ENCODE measurements at regions not wholly inside any gene's neighbourhood (a gene's known extent, or its start where the extent isn't known, plus 50 kb on each side); places are given as distances from the start of the nearest gene placed in this dataset.

DNA sequence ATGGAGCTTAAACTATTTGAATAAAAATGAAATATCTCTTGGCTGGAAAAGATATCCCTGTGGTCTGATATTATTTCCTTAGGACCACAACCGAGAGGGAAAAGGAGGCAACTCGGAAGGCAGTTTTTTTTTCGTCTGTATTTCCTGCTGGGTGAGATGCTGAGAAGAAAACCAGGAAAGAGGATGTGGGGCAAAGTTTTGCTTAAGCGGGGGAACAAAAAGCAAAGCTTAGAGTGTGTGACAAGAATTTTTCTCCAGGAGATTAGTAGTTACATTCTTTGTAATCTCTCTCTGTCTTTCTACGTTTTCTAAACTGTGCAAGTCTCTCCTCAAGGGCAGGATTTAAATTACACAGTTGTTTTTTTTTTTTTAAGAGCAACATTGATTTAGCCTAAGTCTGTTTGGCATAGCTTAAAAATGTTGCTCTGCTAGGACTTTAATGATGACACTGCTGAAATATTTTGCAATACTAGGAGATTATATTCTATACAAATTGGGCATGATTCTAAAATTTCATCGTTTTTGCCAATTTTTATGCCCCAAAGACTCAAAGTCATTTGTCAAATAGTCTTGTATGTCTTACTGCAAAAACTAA, 258.5 kb downstream of the KCNS3 start:
- TF ChIP-seq, protein P1, sequence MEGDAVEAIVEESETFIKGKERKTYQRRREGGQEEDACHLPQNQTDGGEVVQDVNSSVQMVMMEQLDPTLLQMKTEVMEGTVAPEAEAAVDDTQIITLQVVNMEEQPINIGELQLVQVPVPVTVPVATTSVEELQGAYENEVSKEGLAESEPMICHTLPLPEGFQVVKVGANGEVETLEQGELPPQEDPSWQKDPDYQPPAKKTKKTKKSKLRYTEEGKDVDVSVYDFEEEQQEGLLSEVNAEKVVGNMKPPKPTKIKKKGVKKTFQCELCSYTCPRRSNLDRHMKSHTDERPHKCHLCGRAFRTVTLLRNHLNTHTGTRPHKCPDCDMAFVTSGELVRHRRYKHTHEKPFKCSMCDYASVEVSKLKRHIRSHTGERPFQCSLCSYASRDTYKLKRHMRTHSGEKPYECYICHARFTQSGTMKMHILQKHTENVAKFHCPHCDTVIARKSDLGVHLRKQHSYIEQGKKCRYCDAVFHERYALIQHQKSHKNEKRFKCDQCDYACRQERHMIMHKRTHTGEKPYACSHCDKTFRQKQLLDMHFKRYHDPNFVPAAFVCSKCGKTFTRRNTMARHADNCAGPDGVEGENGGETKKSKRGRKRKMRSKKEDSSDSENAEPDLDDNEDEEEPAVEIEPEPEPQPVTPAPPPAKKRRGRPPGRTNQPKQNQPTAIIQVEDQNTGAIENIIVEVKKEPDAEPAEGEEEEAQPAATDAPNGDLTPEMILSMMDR (IDR thresholded peaks at IDR 0.05; ENCODE audit: insufficient read depth, low read depth, low read length) = no peak
- H3K27me3 ChIP-seq (ENCODE audit: control insufficient read depth, insufficient read depth, low read length) = no peaks in the 10 kb centered on the region
- no peak overlapping the region for H3K4me3 ChIP-seq (ENCODE audit: low read depth, low read length)
- DNase-seq (ENCODE audit: low read depth) = no peak
- ChIA-PET CTCF (interaction anchor here (0.7 to 1.9 kb wide), 4 partner anchors 11 to 242 kb away, joined by 3 to 7 read pairs (median 3); no protein-coding TSS in a partner anchor), POLR2A (no interaction called here)
- no peaks in the 10 kb centered on the region for H3K36me3 ChIP-seq (ENCODE audit: control insufficient read depth, insufficient read depth, low read length)

DNA sequence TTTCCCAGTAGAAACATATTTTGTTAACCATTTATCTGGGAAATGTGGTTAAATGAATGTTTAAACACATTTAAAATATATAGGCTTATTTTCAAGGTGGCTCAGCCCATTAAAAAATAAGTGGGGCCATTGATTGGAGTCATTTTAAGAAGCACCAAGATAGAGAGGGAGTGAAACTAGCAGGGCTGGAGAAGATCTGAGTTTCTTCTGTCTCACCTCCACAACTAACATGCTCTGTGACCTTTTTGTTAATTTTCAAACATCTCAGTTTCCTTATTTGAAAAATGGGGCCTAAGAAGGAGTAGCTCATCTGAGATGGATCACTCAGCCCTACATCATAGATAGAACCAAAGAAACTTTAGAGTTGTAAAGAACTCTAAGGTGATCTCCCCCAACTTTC, 254.8 kb downstream of the KCNS3 start:
- DNase-seq (ENCODE audit: low read depth) = no peak
- TF ChIP-seq, protein P1 (IDR thresholded peaks at IDR 0.05; ENCODE audit: insufficient read depth, low read depth, low read length) = no peak
- Histone ChIP-seq H3K4me3 (ENCODE audit: low read depth, low read length) (no peak overlapping the region), H3K27me3 (ENCODE audit: control insufficient read depth, insufficient read depth, low read length) (peaks cover 3% of the 10 kb centered on the region; the same call in 1 of the 2 replicates), H3K36me3 (ENCODE audit: control insufficient read depth, insufficient read depth, low read length) (no peaks in the 10 kb centered on the region)
- ChIA-PET POLR2A (no interaction called here), CTCF (no interaction called here)

DNA sequence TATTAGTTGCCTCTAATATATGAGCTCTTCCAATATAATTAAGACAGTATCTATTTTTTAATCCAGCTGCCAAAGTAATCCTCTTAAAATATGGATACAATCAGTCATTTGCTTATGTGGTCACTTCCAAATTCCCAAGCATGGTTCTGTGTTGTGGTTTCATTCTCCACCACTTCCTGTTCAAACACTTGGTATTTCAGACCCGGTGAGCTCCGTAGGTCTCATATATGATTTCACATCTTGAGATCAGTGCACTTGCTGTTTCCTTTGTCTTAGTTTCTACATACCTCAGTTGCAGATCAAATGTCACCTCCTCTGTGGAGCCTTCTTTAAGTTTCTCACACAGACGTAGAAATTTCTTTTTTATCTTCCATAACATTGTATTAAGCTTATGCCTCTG, 254.2 kb downstream of the KCNS3 start:
- CTCF ChIA-PET = no interaction called here
- TF ChIP-seq, protein P1 (IDR thresholded peaks at IDR 0.05; ENCODE audit: insufficient read depth, low read depth, low read length) = no peak
- DNase-seq (ENCODE audit: low read depth) = no peak
- peaks cover 3% of the 10 kb centered on the region; the same call in 1 of the 2 replicates for H3K27me3 ChIP-seq (ENCODE audit: control insufficient read depth, insufficient read depth, low read length)
- no peak overlapping the region for H3K4me3 ChIP-seq (ENCODE audit: low read depth, low read length)
- POLR2A ChIA-PET = no interaction called here
- no peaks in the 10 kb centered on the region for H3K36me3 ChIP-seq (ENCODE audit: control insufficient read depth, insufficient read depth, low read length)

DNA sequence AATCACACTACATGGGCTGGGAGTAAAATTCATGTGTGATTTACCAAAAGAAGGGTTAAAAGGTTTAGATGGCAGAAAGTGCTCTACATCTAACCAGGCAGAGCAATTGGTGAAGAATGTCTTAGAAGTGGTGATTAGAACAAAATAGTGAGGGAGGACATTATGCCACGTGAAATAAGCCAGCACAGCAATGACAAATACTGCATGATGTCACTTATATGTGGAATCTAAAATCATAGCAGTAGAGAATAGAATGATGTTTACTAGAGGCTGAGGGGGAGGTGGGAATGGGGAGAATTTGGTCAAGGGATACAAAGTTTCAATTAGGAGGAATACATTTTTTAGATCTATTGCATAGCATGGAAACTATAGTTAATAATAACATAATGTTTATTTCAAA, 253.3 kb downstream of the KCNS3 start:
- ChIA-PET POLR2A (no interaction called here), CTCF (no interaction called here)

DNA sequence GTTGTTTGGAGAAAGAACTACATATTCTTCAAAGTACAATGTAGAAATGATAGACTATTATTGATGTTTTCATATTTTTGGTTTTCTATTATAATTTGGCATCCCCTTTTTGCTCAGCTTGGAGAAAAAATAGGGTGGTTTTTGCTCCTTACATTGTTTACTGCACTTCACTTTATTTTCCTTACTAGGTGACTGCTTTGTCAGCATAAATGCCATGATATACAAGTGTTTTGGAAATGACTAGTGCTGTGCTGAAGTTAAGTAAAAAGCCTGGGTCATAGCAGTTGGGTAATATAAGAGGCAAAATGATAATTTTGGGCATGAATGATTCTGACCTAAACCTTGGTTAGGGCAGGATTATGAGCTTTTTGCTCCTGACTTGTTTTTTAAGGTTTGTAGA, 250.9 kb downstream of the KCNS3 start:
- Histone ChIP-seq H3K36me3 (ENCODE audit: control insufficient read depth, insufficient read depth, low read length) (no peaks in the 10 kb centered on the region), H3K4me3 (ENCODE audit: low read depth, low read length) (no peak overlapping the region), H3K27me3 (ENCODE audit: control insufficient read depth, insufficient read depth, low read length) (peaks cover 3% of the 10 kb centered on the region; the same call in 1 of the 2 replicates)
- DNase-seq (ENCODE audit: low read depth) = no peak
- ChIA-PET CTCF (no interaction called here), POLR2A (no interaction called here)
- TF ChIP-seq, protein P1 (IDR thresholded peaks at IDR 0.05; ENCODE audit: insufficient read depth, low read depth, low read length) = no peak

More for the DNA sequence above, 253.3 kb downstream of the KCNS3 start:
- TF ChIP-seq, protein P1 (IDR thresholded peaks at IDR 0.05; ENCODE audit: insufficient read depth, low read depth, low read length) = no peak
- no peak for DNase-seq (ENCODE audit: low read depth)
- no peak overlapping the region for H3K4me3 ChIP-seq (ENCODE audit: low read depth, low read length)
- H3K36me3 ChIP-seq (ENCODE audit: control insufficient read depth, insufficient read depth, low read length) = no peaks in the 10 kb centered on the region
- H3K27me3 ChIP-seq (ENCODE audit: control insufficient read depth, insufficient read depth, low read length) = peaks cover 3% of the 10 kb centered on the region; the same call in 1 of the 2 replicates

All from BJ (cell line).